CD4-positive, alpha-beta T cell treated with Interleukin-6 for 4 hours (primary cell): ENCODE measurements at regions not wholly inside any gene's neighbourhood (a gene's known extent, or its start where the extent isn't known, plus 50 kb on each side); places are given as distances from the start of the nearest gene placed in this dataset.

ENCODE experiments used
- DNase-seq: peaks from one replicate; pipeline ENCODE4 v3.0.0-alpha.2; 2020; ENCODE audit warnings: mixed read lengths

GRCh38 chr12:69099201-69099837 lies 140.1 kb upstream of the CPSF6 start:
- no peak for DNase-seq

- no peak for DNase-seq
These were observed 137.9 kb upstream of the CPSF6 start for GRCh38 chr12:69101505-69101904.

- DNase-seq = no peak
These were observed 136.5 kb upstream of the CPSF6 start for GRCh38 chr12:69102856-69103255.

- no peak for DNase-seq
These were observed 134.0 kb upstream of the CPSF6 start for GRCh38 chr12:69105101-69105962.

- no peak for DNase-seq
These were observed 132.8 kb upstream of the CPSF6 start for GRCh38 chr12:69106482-69107118.

- no peak for DNase-seq
These were observed 131.8 kb upstream of the CPSF6 start for GRCh38 chr12:69107541-69107940.

- no peak for DNase-seq
These were observed 131.3 kb upstream of the CPSF6 start for GRCh38 chr12:69108037-69108436.

GRCh38 chr12:69112616-69113015 lies 126.8 kb upstream of the CPSF6 start:
- DNase-seq = no peak

- no peak for DNase-seq
These were observed 124.3 kb upstream of the CPSF6 start for GRCh38 chr12:69115099-69115498.

GRCh38 chr12:69115951-69116350 lies 123.4 kb upstream of the CPSF6 start:
- DNase-seq = no peak

- no peak for DNase-seq
These were observed 121.7 kb upstream of the CPSF6 start for GRCh38 chr12:69117566-69118266.

GRCh38 chr12:69118516-69118915 lies 120.9 kb upstream of the CPSF6 start:
- no peak for DNase-seq

- DNase-seq = no peak
These were observed 119.6 kb upstream of the CPSF6 start for GRCh38 chr12:69119770-69120169.

- DNase-seq = no peak
These were observed 119.0 kb upstream of the CPSF6 start for GRCh38 chr12:69120354-69120753.

GRCh38 chr12:69123311-69123710 lies 116.1 kb upstream of the CPSF6 start:
- no peak for DNase-seq

GRCh38 chr12:69123919-69124638 lies 115.3 kb upstream of the CPSF6 start:
- no peak for DNase-seq

GRCh38 chr12:69129017-69129416 lies 110.4 kb upstream of the CPSF6 start:
- no peak for DNase-seq

GRCh38 chr12:69129564-69129963 lies 109.8 kb upstream of the CPSF6 start:
- DNase-seq = no peak

- DNase-seq = no peak
These were observed 109.3 kb upstream of the CPSF6 start for GRCh38 chr12:69130064-69130463.

- no peak for DNase-seq
These were observed 108.3 kb upstream of the CPSF6 start for GRCh38 chr12:69131077-69131476.

- no peak for DNase-seq
These were observed 102.3 kb upstream of the CPSF6 start for GRCh38 chr12:69136931-69137613.

GRCh38 chr12:69141074-69141473 lies 98.3 kb upstream of the CPSF6 start:
- no peak for DNase-seq
